ENCODE measurements at regions not wholly inside any gene's neighbourhood (a gene's known extent, or its start where the extent isn't known, plus 50 kb on each side); places are given as distances from the start of the nearest gene placed in this dataset.
"Not testable (repeated sequence)": the region's sequence is repeated elsewhere in the genome, so short reads cannot be mapped to it uniquely, and the experiment has no call there.

DNA sequence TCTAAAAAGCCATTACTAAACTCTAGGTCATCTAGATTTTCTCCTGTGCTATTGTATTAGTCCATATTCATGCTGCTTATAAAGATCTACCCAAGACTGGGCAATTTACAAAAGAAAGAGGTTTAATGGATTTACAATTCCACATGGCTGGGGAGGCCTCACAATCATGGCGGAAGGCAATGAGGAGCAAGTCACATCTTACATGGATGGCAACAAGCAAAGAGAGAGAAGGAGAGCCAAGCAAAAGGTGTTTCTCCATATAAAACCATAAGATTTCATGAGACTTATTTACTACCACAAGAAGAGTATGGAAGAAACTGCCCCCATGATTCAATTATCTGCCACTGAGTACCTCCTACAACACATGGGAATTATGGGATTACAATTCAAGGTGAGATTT lies 69.6 kb upstream of the CCDC6 start:
- not testable (repeated sequence) for DNase-seq

DNA sequence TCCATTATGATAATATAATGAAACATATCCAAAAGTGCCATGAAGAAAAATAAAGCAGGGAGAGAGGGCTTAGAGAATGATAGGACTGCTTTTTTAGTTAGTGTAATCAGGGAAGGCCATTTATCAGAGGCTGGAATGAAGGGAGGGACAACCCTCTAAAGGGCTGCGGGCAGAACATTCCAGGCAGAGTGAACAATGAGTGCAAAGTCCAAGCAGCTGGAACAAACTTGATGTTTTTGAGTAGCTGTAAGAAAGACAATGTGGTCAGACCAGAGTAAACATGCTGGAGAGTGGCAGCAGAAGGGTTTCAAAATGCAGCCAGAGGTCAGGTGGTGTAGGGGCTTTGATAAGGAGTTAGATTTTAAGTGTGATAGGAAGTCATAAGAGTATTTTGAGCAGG lies 65.6 kb upstream of the CCDC6 start:
- no peak for DNase-seq

DNA sequence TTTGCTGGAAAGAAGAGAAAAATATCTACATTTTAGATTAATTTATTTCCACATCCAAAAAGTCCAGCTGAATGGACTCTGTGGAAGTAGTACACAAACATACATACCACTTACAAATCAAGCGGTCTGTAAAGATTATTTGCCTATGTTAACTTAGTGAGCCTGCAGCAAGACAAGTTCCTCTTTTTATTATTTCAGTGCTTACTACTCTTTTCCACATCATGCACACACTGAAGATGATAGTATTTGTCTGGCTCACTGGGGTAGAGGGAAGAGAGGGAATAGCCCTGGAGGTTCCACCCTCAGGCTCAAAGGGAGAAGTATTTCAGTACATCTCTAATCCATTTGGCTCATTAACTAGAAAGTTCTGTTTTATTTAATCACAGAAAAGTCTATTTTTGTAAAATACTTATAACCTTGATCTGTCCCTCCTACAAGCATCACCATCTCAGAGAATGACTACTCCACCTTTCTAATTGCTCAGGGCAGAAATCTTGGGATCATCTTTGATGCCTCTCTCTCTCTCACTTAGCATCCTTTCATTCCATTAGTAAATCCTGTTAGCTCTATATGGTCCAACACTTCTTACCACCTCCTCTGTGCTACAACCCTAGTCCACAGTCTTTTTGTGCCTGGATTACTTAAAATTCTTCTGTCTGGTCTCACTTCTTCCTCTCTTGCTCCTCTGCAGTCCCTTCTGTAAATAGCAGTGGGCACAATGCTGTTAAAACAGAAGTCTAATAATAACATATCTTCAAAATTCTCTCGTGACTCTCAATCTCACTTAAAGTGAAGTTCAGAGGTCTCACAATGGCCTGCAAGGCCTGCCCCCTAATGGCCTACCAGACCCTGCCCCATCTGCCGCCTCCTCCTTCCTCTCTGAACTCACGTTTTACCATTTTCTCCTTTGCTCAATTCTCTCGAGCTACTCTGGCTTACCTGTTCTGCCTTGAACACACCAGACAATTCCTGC lies 64.3 kb upstream of the CCDC6 start:
- peak; percentile 25 to 74 (median 39) for DNase-seq

DNA sequence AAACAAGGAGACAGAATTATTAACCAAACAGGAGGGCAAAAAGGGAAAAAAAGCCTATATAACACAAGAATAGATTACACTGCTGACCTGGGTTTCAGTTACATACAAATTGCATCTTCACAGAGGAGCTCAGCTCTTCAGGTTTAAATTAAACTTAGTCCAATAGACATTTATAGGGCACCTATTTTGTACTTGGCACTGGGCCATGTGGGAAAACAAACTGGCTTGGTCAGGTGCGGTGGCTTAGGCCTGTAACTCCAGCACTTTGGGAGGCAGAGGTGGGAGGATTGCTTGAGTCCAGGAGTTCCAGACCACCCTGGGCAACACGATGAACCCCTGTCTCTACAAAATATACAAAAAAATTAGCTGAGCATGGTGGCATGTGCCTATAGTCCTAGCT lies 62.3 kb upstream of the CCDC6 start:
- DNase-seq = no peak

DNA sequence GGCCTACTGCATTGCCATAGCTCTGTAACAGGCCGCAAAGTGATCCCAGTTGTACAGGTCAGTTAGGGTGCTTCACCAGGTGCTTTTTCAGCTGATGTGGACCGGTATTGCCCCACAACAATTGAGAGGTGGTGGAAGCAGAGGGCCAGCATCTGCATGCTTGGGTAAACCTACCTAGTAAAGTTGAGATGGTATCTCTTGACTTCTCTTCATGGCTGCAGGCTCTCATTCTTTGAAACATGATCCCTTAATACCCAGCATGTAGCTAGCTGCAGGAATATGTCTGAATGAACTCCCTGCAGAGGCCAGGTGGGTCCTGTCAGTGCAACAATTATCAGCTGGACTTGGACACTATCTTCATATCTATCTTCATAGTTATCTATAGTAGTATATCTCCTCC lies 60.7 kb upstream of the CCDC6 start:
- DNase-seq = no peak

DNA sequence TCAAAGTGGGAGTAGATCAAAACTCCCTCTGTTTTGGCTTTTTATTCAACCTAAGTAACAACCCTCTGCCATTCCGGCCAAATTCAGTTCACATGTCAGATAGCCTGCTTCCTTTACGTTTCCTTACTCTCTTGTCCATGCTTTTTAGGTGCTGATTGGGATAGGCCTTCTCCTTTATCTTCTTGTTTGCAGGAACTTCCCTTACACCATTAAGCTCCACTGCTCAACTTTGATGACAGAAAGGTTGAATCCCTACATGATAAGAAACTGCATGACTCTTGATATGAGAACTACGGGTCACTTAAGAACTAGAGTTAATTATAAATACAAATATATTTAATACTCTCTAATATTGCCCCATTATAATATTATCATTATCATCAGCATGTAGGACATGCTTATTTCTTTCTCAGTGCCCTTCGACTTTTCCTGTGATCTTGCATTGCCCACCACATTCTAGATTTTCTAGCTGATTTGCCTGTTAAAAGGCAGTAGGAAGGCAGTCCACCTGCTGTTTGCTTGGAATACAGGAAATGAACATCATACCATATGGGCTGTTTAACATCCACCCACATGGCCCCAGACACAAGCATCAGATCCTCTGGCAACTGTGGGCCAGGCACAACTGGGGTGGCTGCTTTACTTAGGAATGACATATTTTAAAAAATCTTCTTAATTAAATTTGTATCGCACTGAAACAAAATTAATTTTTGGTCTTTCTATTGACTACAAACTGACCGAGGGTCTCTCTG lies 59.7 kb upstream of the CCDC6 start:
- DNase-seq = no peak

DNA sequence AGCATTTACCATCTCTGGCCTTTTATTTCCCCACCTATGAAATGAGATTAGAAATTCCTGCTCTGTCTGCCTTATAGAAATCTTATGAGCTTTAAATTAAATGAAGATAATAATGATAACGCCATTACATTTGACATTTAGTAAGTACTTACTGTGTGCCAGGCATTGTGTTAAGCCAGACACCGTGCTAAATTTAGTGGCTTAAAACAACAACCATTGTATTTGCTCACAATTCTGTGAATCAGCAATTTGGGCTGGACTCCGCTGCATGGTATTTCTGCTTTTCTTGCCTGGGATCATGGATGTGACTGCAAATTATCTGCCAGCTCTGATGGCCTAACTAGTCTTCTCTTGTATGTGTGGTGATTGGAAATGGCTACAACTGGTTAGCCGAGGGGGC lies 56.4 kb upstream of the CCDC6 start:
- peak; percentile 6 to 23 (median 12) for DNase-seq

DNA sequence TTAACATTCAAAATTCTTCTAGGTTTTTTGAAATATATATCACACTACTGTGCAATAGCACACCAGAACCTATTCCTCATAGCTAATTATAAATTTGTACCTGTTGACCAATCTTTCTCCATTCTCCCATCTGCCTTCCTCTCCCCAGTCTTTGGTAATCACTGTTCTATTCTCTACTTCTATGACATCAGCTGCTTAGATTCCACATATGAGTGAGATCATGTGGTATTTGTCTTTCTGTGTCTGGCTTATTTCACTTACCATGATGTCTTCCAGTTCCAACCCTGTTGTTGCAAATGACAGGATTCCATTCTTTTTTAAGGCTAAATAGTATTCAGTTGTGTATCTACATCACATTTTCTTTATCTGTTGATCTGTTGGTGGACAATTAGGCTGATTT lies 54.4 kb upstream of the CCDC6 start:
- peak in 2 of 4 experiments; percentile 11 to 38 for DNase-seq

DNA sequence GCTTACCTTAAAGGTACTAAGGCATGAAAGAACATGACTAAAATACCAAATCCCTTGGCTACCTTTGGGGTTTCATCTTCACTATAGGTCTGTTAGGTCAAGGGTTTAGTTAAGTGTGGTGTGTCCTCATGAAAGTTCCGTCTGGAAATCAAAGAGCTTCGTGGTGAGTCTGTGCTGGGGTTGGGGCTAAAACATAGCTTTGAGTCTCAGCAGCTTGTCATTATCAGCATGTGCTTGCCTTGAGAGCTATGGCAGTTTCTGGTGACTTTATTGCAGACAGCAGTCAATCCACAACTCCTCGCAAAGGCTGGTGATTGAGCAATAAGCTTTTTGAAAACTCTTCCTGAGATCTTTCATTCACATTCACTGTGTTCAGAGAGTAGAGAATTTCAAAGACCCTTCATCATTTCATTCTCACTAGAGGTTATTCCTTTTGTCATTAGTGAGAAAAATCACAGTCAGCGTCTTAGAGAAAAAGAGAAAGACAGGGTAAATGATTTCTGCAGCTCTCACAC lies 53.2 kb upstream of the CCDC6 start:
- no peak for DNase-seq

DNA sequence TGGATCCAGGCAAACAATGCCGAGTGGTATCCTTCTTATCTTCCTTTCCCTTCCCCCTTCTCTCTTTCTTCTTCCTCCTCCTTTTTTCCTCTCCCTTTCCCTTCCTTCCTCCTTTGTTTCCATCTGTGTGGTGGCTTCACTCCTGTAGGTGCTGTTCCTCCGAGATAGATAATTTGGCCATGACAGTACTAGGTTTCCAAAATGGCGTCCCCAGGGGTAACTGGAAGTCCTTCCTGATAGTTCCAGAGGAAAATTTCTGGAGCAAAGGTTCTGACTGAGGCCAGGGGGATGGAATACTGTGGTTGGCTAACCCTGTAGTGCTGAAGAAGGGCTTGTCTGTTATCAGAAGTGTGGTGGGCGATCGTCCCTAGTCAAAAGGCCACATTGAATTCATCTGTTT lies 52.5 kb upstream of the CCDC6 start:
- DNase-seq = no peak

DNA sequence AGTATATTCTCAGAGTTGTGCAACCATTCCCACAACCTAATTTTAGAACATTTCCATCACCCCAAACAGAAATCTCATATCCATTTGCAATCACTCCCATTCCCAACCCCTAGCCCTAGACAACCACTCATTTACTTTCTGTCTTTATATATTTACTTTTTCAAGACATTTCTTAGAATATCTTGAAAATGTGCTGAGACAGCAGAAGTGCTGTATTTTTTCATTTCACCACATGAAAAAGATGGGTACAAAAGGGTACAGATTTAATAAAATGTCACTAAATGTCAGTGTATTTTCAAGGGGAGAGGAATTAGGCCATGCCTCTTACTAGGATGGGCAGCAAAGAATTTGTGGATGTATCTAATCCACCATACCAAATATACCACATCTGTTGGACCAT lies 51.6 kb upstream of the CCDC6 start:
- no peak for DNase-seq

All from suppressor macrophage (primary cell).